B cell (primary cell): ENCODE measurements at regions not wholly inside any gene's neighbourhood (a gene's known extent, or its start where the extent isn't known, plus 50 kb on each side); places are given as distances from the start of the nearest gene placed in this dataset.
"Not testable (repeated sequence)": the region's sequence is repeated elsewhere in the genome, so short reads cannot be mapped to it uniquely, and the experiment has no call there.

Source experiments
- EZH2 ChIP-seq: IDR thresholded peaks from 2 replicates; pipeline ENCODE4 v1.6.1; 2012; ENCODE audit warnings: borderline replicate concordance, low read depth, mild to moderate bottlenecking, moderate library complexity, low read length; ENCODE audit not compliant: insufficient read depth, poor library complexity, severe bottlenecking
- TF ChIP-seq, protein P1 (sequence below): fragments of 200-600 bp; IDR thresholded peaks from one replicate; pipeline ENCODE4 v1.8.0; 2022; ENCODE audit warnings: antibody characterized with exemption, mild to moderate bottlenecking

DNA sequence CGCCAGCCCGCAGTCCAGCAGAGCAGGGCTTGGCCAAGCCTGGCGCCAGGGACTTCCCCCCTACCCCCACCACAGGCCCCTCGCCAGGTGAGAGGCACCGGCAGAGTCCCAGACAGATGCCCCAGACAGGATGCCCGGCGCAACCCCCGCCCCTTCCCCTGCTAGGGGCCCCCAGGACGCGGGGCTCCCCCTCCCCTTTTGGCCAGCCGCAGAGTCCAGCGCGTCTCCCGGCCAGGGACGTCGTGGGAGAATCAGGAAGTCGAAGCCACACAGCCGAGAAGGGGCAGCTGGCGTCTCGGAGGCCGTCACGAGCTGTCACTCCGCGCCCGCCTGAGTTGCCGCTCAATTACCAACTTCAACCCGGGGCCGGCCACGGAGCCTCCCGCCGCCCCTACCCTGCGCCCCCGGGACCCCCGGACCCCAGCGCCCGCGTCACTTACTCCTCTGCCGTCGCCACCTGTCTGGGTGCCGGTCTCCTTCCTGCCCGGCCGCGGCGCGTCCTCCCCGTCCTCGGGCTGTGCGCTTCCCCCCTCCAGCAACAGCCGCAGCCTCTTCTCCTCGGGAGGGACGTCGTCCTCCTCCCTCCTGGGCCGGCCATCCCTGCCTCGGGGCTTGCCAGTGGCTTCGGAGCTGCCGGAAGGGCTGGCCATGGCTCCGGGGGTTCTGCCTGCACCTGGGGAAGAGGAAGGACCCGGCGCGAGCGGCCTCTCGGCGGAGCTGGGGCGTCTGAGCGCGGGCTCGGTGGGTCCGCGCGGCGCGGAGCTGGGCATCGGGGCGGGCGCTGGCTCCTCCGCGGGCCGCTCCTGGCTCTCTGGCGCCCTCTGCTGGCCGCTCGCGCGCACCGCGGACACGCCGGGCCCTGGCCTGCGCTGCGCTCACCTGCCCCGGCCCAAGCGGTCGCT is 61.1 kb downstream of the ART5 start:
- TF ChIP-seq, protein P1, sequence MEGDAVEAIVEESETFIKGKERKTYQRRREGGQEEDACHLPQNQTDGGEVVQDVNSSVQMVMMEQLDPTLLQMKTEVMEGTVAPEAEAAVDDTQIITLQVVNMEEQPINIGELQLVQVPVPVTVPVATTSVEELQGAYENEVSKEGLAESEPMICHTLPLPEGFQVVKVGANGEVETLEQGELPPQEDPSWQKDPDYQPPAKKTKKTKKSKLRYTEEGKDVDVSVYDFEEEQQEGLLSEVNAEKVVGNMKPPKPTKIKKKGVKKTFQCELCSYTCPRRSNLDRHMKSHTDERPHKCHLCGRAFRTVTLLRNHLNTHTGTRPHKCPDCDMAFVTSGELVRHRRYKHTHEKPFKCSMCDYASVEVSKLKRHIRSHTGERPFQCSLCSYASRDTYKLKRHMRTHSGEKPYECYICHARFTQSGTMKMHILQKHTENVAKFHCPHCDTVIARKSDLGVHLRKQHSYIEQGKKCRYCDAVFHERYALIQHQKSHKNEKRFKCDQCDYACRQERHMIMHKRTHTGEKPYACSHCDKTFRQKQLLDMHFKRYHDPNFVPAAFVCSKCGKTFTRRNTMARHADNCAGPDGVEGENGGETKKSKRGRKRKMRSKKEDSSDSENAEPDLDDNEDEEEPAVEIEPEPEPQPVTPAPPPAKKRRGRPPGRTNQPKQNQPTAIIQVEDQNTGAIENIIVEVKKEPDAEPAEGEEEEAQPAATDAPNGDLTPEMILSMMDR = peak; percentile 77
- TF ChIP-seq EZH2 = not testable (repeated sequence)
